Rectal smooth muscle tissue (tissue), 1 donor: ENCODE measurements at regions not wholly inside any gene's neighbourhood (a gene's known extent, or its start where the extent isn't known, plus 50 kb on each side); places are given as distances from the start of the nearest gene placed in this dataset.

ENCODE experiments used
- H3K27ac ChIP-seq: one replicate; pipeline ENCODE4 v1.7.0; 2013; ENCODE audit warnings: low read depth, low read length, inconsistent platforms
- H3K27me3 ChIP-seq: one replicate; pipeline ENCODE4 v1.7.0; 2013; ENCODE audit warnings: low read length; ENCODE audit not compliant: control insufficient read depth, insufficient read depth
- H3K36me3 ChIP-seq: one replicate; pipeline ENCODE4 v1.7.0; 2013; ENCODE audit warnings: low read length; ENCODE audit not compliant: control insufficient read depth, insufficient read depth
- H3K4me1 ChIP-seq: one replicate; pipeline ENCODE4 v1.7.0; 2013; ENCODE audit warnings: low read length; ENCODE audit not compliant: control insufficient read depth, insufficient read depth
- H3K4me3 ChIP-seq: one replicate; pipeline ENCODE4 v1.7.0; 2013; ENCODE audit warnings: low read length
- H3K9ac ChIP-seq: one replicate; pipeline ENCODE4 v1.7.0; 2013; ENCODE audit warnings: low read length

- Histone ChIP-seq H3K4me3 (no peak overlapping the region), H3K36me3 (no peaks in the 10 kb centered on the region), H3K9ac (no peak overlapping the region), H3K27me3 (no peaks in the 10 kb centered on the region), H3K27ac (no peak overlapping the region), H3K4me1 (no peaks in the 10 kb centered on the region)
These were observed 592.5 kb downstream of the INSC start for GRCh38 chr11:15707194-15707593.

- Histone ChIP-seq H3K4me1 (no peaks in the 10 kb centered on the region), H3K4me3 (no peak overlapping the region), H3K27ac (no peak overlapping the region), H3K36me3 (no peaks in the 10 kb centered on the region), H3K9ac (no peak overlapping the region), H3K27me3 (no peaks in the 10 kb centered on the region)
These were observed 593.2 kb downstream of the INSC start for GRCh38 chr11:15707971-15708370.

- no peaks in the 10 kb centered on the region for H3K4me1 ChIP-seq
- no peak overlapping the region for H3K4me3 ChIP-seq
- H3K36me3 ChIP-seq = no peaks in the 10 kb centered on the region
- no peaks in the 10 kb centered on the region for H3K27me3 ChIP-seq
- no peak overlapping the region for H3K27ac ChIP-seq
- no peak overlapping the region for H3K9ac ChIP-seq
These were observed 596.0 kb downstream of the INSC start for GRCh38 chr11:15710580-15711275.

- H3K4me1 ChIP-seq = no peaks in the 10 kb centered on the region
- no peak overlapping the region for H3K9ac ChIP-seq
- H3K4me3 ChIP-seq = no peak overlapping the region
- no peaks in the 10 kb centered on the region for H3K36me3 ChIP-seq
- H3K27ac ChIP-seq = no peak overlapping the region
- no peaks in the 10 kb centered on the region for H3K27me3 ChIP-seq
These were observed 596.6 kb downstream of the INSC start for GRCh38 chr11:15711311-15711710.

GRCh38 chr11:15714641-15715399, 600.1 kb downstream of the INSC start:
- Histone ChIP-seq H3K27me3 (no peaks in the 10 kb centered on the region), H3K36me3 (no peaks in the 10 kb centered on the region), H3K9ac (no peak overlapping the region), H3K27ac (no peak overlapping the region), H3K4me1 (no peaks in the 10 kb centered on the region), H3K4me3 (no peak overlapping the region)

GRCh38 chr11:15716550-15716949, 601.8 kb downstream of the INSC start:
- H3K4me3 ChIP-seq = no peak overlapping the region
- no peak overlapping the region for H3K27ac ChIP-seq
- no peaks in the 10 kb centered on the region for H3K27me3 ChIP-seq

GRCh38 chr11:15720460-15720859, 605.7 kb downstream of the INSC start:
- Histone ChIP-seq H3K27me3 (no peaks in the 10 kb centered on the region), H3K27ac (no peak overlapping the region), H3K4me1 (no peaks in the 10 kb centered on the region), H3K9ac (no peak overlapping the region), H3K36me3 (no peaks in the 10 kb centered on the region), H3K4me3 (no peak overlapping the region)

More at GRCh38 chr11:15716550-15716949, 601.8 kb downstream of the INSC start:
- no peak overlapping the region for H3K9ac ChIP-seq
- no peaks in the 10 kb centered on the region for H3K4me1 ChIP-seq
- H3K36me3 ChIP-seq = no peaks in the 10 kb centered on the region

GRCh38 chr11:15723966-15724365, 609.2 kb downstream of the INSC start:
- H3K27me3 ChIP-seq = no peaks in the 10 kb centered on the region
- H3K4me1 ChIP-seq = no peaks in the 10 kb centered on the region
- no peak overlapping the region for H3K4me3 ChIP-seq
- H3K36me3 ChIP-seq = no peaks in the 10 kb centered on the region
- H3K9ac ChIP-seq = no peak overlapping the region
- H3K27ac ChIP-seq = no peak overlapping the region

- Histone ChIP-seq H3K27ac (no peak overlapping the region), H3K27me3 (no peaks in the 10 kb centered on the region), H3K36me3 (no peaks in the 10 kb centered on the region), H3K4me1 (no peaks in the 10 kb centered on the region), H3K4me3 (no peak overlapping the region), H3K9ac (no peak overlapping the region)
These were observed 609.9 kb downstream of the INSC start for GRCh38 chr11:15724601-15725000.

GRCh38 chr11:15725246-15725645, 610.5 kb downstream of the INSC start:
- H3K27me3 ChIP-seq = no peaks in the 10 kb centered on the region
- no peaks in the 10 kb centered on the region for H3K36me3 ChIP-seq
- H3K27ac ChIP-seq = no peak overlapping the region
- no peaks in the 10 kb centered on the region for H3K4me1 ChIP-seq
- H3K9ac ChIP-seq = no peak overlapping the region
- H3K4me3 ChIP-seq = no peak overlapping the region

GRCh38 chr11:15726221-15726746, 611.6 kb downstream of the INSC start:
- Histone ChIP-seq H3K9ac (no peak overlapping the region), H3K4me3 (no peak overlapping the region), H3K4me1 (no peaks in the 10 kb centered on the region), H3K36me3 (no peaks in the 10 kb centered on the region), H3K27ac (no peak overlapping the region), H3K27me3 (no peaks in the 10 kb centered on the region)

- H3K27me3 ChIP-seq = no peaks in the 10 kb centered on the region
- no peaks in the 10 kb centered on the region for H3K4me1 ChIP-seq
- no peak overlapping the region for H3K4me3 ChIP-seq
- no peaks in the 10 kb centered on the region for H3K36me3 ChIP-seq
- no peak overlapping the region for H3K9ac ChIP-seq
- no peak overlapping the region for H3K27ac ChIP-seq
These were observed 612.3 kb downstream of the INSC start for GRCh38 chr11:15726893-15727519.
